ENCODE measurements at regions not wholly inside any gene's neighbourhood (a gene's known extent, or its start where the extent isn't known, plus 50 kb on each side); places are given as distances from the start of the nearest gene placed in this dataset.

- Mint-ChIP-seq H3K4me1 (no peaks in the 10 kb centered on the region), H3K9me3 (no peaks in the 10 kb centered on the region), H3K36me3 (ENCODE audit: low read depth) (no peaks in the 10 kb centered on the region), H3K27me3 (ENCODE audit: insufficient read depth) (no peaks in the 10 kb centered on the region), H3K27ac (no peak overlapping the region), H3K4me3 (no peak overlapping the region)
- no peak for DNase-seq
- no peaks in the 10 kb centered on the region for H3K9me3 ChIP-seq (ENCODE audit: control insufficient read depth, low read length)
- 91 to 96% methylated on average over 4 to 6 of the region's 6 CpGs for WGBS, 2 experiments (ENCODE audit: insufficient coverage in 1 of 2, insufficient read length in 1 of 2)
- H3K9ac ChIP-seq (ENCODE audit: extremely low read depth, low read length, poor library complexity, severe bottlenecking) = no peak overlapping the region
- no peaks in the 10 kb centered on the region for H3K27me3 ChIP-seq (ENCODE audit: control insufficient read depth, insufficient read depth, low read length, poor library complexity, severe bottlenecking)
- no peak overlapping the region for H3K27ac ChIP-seq (ENCODE audit: low read depth, low read length)
- no peak overlapping the region for H3K4me3 ChIP-seq (ENCODE audit: low read length)
- TF ChIP-seq, protein P1, sequence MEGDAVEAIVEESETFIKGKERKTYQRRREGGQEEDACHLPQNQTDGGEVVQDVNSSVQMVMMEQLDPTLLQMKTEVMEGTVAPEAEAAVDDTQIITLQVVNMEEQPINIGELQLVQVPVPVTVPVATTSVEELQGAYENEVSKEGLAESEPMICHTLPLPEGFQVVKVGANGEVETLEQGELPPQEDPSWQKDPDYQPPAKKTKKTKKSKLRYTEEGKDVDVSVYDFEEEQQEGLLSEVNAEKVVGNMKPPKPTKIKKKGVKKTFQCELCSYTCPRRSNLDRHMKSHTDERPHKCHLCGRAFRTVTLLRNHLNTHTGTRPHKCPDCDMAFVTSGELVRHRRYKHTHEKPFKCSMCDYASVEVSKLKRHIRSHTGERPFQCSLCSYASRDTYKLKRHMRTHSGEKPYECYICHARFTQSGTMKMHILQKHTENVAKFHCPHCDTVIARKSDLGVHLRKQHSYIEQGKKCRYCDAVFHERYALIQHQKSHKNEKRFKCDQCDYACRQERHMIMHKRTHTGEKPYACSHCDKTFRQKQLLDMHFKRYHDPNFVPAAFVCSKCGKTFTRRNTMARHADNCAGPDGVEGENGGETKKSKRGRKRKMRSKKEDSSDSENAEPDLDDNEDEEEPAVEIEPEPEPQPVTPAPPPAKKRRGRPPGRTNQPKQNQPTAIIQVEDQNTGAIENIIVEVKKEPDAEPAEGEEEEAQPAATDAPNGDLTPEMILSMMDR (conservative IDR thresholded peaks at IDR 0.05) = no peak
- no peaks in the 10 kb centered on the region for H3K36me3 ChIP-seq (ENCODE audit: control insufficient read depth, insufficient read depth, low read length)
- no peaks in the 10 kb centered on the region for H3K4me1 ChIP-seq (ENCODE audit: control insufficient read depth, insufficient read depth, low read length)
Observed at GRCh38 chr3:116969135-116969534, 259.6 kb downstream of the TUSC7 start.

- no peaks in the 10 kb centered on the region for H3K4me1 Mint-ChIP-seq
- H3K27ac ChIP-seq (ENCODE audit: low read depth, low read length) = no peak overlapping the region
- H3K9ac ChIP-seq (ENCODE audit: extremely low read depth, low read length, poor library complexity, severe bottlenecking) = no peak overlapping the region
- TF ChIP-seq, protein P1 (conservative IDR thresholded peaks at IDR 0.05) = no peak
- H3K9me3 ChIP-seq (ENCODE audit: control insufficient read depth, low read length) = no peaks in the 10 kb centered on the region
- no peak overlapping the region for H3K27ac Mint-ChIP-seq
- H3K36me3 ChIP-seq (ENCODE audit: control insufficient read depth, insufficient read depth, low read length) = no peaks in the 10 kb centered on the region
- H3K27me3 Mint-ChIP-seq (ENCODE audit: insufficient read depth) = no peaks in the 10 kb centered on the region
- no peak for DNase-seq
- no peaks in the 10 kb centered on the region for H3K4me1 ChIP-seq (ENCODE audit: control insufficient read depth, insufficient read depth, low read length)
- H3K4me3 ChIP-seq (ENCODE audit: low read length) = no peak overlapping the region
- H3K36me3 Mint-ChIP-seq (ENCODE audit: low read depth) = no peaks in the 10 kb centered on the region
- 97 to 100% methylated on average over 1 of the region's 1 CpG for WGBS, 2 experiments (ENCODE audit: insufficient coverage in 1 of 2, insufficient read length in 1 of 2)
- H3K4me3 Mint-ChIP-seq = no peak overlapping the region
- H3K27me3 ChIP-seq (ENCODE audit: control insufficient read depth, insufficient read depth, low read length, poor library complexity, severe bottlenecking) = no peaks in the 10 kb centered on the region
- H3K9me3 Mint-ChIP-seq = no peaks in the 10 kb centered on the region
Observed at GRCh38 chr3:116969646-116970045, 260.1 kb downstream of the TUSC7 start.

DNA sequence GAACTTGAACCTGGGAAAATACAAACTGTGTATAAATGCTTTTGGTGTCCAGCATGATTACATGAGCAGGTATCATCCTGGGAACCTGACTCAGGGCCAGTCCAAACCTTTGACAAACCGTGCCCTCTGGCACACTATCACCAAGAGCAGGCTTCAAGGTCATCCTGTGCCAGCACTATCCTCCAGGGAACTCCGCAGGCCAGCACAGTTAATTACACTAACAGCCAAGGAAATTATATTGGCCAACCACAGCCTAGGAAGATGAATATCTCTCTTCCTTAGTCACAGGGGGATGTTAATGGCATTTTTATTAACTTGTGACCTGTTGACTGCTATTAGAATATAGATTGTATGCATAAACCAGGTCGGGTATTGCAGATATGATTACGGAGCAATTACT lies 262.0 kb downstream of the TUSC7 start:
- no peaks in the 10 kb centered on the region for H3K27me3 Mint-ChIP-seq (ENCODE audit: insufficient read depth)
- TF ChIP-seq, protein P1 (conservative IDR thresholded peaks at IDR 0.05) = no peak
- H3K36me3 Mint-ChIP-seq (ENCODE audit: low read depth) = no peaks in the 10 kb centered on the region
- no peak overlapping the region for H3K4me3 ChIP-seq (ENCODE audit: low read length)
- no peaks in the 10 kb centered on the region for H3K27me3 ChIP-seq (ENCODE audit: control insufficient read depth, insufficient read depth, low read length, poor library complexity, severe bottlenecking)
- no peaks in the 10 kb centered on the region for H3K4me1 Mint-ChIP-seq
- no peak for DNase-seq
- WGBS, 2 experiments (ENCODE audit: insufficient coverage in 1 of 2, insufficient read length in 1 of 2) = 67 to 90% methylated on average over 2 to 4 of the region's 4 CpGs
- no peaks in the 10 kb centered on the region for H3K4me1 ChIP-seq (ENCODE audit: control insufficient read depth, insufficient read depth, low read length)
- no peaks in the 10 kb centered on the region for H3K9me3 Mint-ChIP-seq
- no peak overlapping the region for H3K4me3 Mint-ChIP-seq
- H3K27ac ChIP-seq (ENCODE audit: low read depth, low read length) = no peak overlapping the region
- H3K27ac Mint-ChIP-seq = no peak overlapping the region
- no peaks in the 10 kb centered on the region for H3K36me3 ChIP-seq (ENCODE audit: control insufficient read depth, insufficient read depth, low read length)
- no peaks in the 10 kb centered on the region for H3K9me3 ChIP-seq (ENCODE audit: control insufficient read depth, low read length)
- H3K9ac ChIP-seq (ENCODE audit: extremely low read depth, low read length, poor library complexity, severe bottlenecking) = no peak overlapping the region

Measured in endodermal cell (in vitro differentiated cells).